Activated T-cell treated with anti-CD3 and anti-CD28 coated beads, Interleukin-2, amount 50 U/mL, for 72 hours (primary cell): ENCODE measurements at regions not wholly inside any gene's neighbourhood (a gene's known extent, or its start where the extent isn't known, plus 50 kb on each side); places are given as distances from the start of the nearest gene placed in this dataset.
A peak's percentile ranks its signal among the peaks of the same experiment; 100 is the strongest.

Experiments
- ATAC-seq, 2 donors: fragments of 150-1000 bp; cut with Tn5 transposase; replicated peaks in 1 of 2; 2 replicates each; pipeline ENCODE4 v1.10.0; 2021; ENCODE audit warnings: moderate library complexity in 2 of 2, mild to moderate bottlenecking in 1 of 2
- DNase-seq, 2 donors: peaks; one replicate each; pipeline ENCODE4 v3.0.0; 2021 to 2022; ENCODE audit warnings: mixed read lengths in 1 of 2
- H3K27ac Mint-ChIP-seq: one replicate; pipeline ENCODE4 v1.8.0; 2022; ENCODE audit warnings: mild to moderate bottlenecking, moderate library complexity, mixed read lengths
- H3K27me3 Mint-ChIP-seq: one replicate; pipeline ENCODE4 v1.8.0; 2022; ENCODE audit warnings: low read depth, mixed read lengths
- H3K36me3 Mint-ChIP-seq, 2 donors: one replicate each; pipeline ENCODE4 v1.8.0; 2022; ENCODE audit warnings: mixed read lengths in 2 of 2, mild to moderate bottlenecking in 1 of 2; ENCODE audit not compliant: insufficient read depth in 2 of 2
- H3K4me1 Mint-ChIP-seq: one replicate; pipeline ENCODE4 v1.8.0; 2022; ENCODE audit warnings: low read depth, mixed read lengths
- H3K4me3 Mint-ChIP-seq, 2 donors: one replicate each; pipeline ENCODE4 v1.8.0; 2022; ENCODE audit warnings: mild to moderate bottlenecking in 2 of 2, mixed read lengths in 2 of 2, moderate library complexity in 2 of 2
- H3K9me3 Mint-ChIP-seq, 2 donors: one replicate each; pipeline ENCODE4 v1.8.0; 2022; ENCODE audit warnings: mixed read lengths in 2 of 2

DNA sequence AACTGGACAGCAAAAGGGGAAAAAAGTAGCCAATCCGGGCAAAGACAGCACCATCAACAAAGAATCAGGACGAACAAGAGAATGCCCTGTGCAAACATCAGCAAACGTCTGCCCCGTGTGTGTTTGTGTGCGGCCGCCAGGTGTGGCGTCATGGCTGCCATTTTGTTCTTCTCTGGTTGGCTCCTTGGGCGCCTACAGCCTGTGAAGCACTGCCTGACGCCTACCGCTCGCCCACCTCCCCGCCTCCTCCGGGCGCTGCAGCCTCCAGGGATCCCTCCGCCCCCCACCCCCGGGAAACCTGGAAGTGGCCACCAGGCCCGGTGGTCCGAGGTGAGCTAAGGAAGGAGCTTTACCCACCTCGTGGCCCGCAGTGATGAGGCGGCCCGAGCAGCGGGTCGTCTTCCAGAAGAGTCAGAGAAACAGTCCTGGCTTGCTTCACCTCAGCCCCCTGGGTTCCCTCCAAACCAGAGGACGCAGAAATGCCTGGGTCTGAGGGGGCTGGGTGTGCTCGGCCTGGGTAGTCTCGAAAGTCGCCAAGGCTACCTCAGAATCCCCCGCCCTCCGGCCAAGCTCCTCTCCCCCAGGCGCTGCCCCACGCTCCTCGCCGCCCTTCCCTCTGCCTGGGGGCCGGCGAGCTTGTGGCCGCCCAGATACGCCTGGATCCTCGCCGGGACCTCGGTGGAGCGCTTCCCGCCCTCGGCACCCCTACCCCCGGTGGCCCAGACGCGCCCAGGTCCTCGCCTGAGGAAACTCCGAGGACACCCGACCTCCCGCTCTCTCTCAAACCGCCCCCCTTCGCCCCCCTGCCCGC is 61.8 kb upstream of the IL6 start:
- no peaks in the 10 kb centered on the region for H3K36me3 Mint-ChIP-seq
- H3K27ac Mint-ChIP-seq, result no peak overlapping the region
- peaks cover 41% of the 10 kb centered on the region for H3K27me3 Mint-ChIP-seq
- DNase-seq (no peak), ATAC-seq (no peak)
- peaks cover 76% of the 10 kb centered on the region for H3K4me1 Mint-ChIP-seq
- H3K9me3 Mint-ChIP-seq, result no peaks in the 10 kb centered on the region
- peak overlapping the region in 1 of 2 donors; percentile 53 for H3K4me3 Mint-ChIP-seq

DNA sequence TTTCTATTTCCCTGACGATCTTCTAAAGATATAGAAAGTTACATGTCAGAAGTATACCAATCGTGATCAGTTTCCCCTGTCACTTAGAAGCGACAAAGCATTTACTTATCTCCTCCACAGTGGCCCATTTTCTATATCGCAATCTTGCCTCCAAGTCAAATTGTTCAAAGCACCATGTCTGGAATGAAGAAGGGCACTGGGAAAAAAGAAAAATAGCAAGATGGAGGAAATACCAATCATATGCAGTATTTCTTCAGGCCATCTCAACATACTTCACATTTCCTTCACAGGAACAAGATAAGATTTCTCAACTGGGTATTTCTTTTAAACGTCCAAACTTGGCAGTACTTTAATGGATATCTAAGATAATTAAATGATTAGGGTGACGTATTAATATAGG is 63.3 kb upstream of the IL6 start:
- H3K4me1 Mint-ChIP-seq, result peaks cover 73% of the 10 kb centered on the region
- no peak for DNase-seq
- no peak for ATAC-seq
- no peaks in the 10 kb centered on the region for H3K9me3 Mint-ChIP-seq
- peaks cover 42% of the 10 kb centered on the region for H3K27me3 Mint-ChIP-seq
- H3K36me3 Mint-ChIP-seq, result no peaks in the 10 kb centered on the region
- peak overlapping the region; percentile 42 for H3K27ac Mint-ChIP-seq
- peak overlapping the region; percentile 69 to 76 for H3K4me3 Mint-ChIP-seq

DNA sequence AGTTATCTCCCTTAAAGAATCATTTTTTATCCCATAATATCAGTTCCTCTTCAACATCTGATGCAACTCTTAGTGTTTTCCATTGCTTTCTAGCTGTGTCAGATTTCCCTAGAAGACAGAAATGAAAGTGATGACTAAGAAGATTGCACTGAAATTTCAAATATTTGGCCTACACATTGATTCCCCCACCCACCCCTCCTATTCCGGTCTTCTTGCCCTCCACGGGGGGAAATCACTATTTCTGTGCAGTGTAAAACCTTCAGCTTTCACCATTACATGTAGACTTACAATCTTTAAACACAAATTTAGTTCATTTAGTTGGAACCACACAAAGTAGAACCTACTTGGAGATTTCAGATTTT is 63.7 kb upstream of the IL6 start:
- DNase-seq, result peak in 1 of 2 donors; percentile 34
- Mint-ChIP-seq H3K27me3 (peaks cover 38% of the 10 kb centered on the region), H3K9me3 (no peaks in the 10 kb centered on the region), H3K36me3 (no peaks in the 10 kb centered on the region), H3K27ac (peak overlapping the region; percentile 42), H3K4me1 (peaks cover 69% of the 10 kb centered on the region), H3K4me3 (peak overlapping the region; percentile 69 to 76)
- ATAC-seq, result peak; percentile 26 to 28

DNA sequence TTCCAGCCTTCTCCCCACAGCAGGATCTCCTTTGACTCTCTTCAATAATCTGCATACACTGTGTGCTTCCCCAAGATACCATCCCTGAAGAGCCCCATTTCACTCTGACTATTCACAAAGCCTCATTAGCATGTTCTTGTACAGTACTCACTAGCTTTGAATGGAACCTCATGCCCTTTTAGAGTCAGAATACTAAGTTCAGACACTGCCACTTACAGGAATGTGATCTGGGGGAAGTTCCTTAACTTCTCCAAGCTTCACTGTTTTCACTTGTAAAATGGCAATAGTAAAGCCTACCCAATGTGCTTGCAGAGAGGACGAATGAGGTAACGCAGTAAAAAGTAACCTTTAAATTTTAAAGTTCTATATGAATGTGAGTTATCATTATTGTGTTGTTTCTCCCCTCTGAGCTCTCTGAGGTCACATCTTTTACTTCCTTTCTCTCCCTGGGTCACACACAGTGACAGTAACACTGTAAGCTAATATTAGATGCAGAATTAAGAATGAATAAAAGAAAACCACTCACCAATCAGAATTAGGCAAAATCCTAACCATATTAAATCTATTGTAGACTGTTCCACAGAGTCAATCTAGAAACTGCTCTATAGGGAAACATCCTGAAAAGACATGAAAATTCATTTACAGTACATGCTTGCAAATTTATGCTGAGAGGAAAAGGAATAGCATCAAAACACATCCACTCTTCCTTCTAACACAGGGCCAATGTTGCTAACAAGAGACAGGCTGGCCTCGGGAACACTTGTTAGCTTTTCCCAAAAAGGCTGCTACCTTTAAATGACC is 64.2 kb upstream of the IL6 start:
- ATAC-seq (peak; percentile 75 to 78), DNase-seq (no peak)
- Mint-ChIP-seq H3K27me3 (peaks cover 32% of the 10 kb centered on the region), H3K9me3 (no peaks in the 10 kb centered on the region), H3K4me1 (peaks cover 63% of the 10 kb centered on the region), H3K36me3 (no peaks in the 10 kb centered on the region), H3K4me3 (peak overlapping the region; percentile 69 to 76), H3K27ac (peak overlapping the region; percentile 42)

DNA sequence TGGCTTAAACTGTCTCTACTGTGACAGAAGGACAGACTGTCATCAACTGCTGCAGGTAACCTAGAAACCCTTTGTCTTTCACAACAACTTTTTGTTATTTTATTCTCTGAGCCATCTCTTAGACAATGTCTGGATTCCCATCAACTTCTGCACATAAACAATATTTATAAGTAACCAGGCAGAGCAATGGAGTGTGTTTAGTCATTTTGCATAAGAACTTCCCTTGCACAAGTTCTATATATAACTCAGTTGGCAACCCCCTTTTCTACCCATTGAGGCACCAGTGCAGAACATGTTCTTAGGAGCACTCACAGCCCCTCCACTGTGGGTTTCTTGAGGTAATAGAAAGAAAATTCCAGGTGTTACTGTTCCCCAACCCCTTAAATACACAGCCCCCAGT is 65.0 kb upstream of the IL6 start:
- peak overlapping the region; percentile 42 for H3K27ac Mint-ChIP-seq
- peak; percentile 63 to 71 for ATAC-seq

DNA sequence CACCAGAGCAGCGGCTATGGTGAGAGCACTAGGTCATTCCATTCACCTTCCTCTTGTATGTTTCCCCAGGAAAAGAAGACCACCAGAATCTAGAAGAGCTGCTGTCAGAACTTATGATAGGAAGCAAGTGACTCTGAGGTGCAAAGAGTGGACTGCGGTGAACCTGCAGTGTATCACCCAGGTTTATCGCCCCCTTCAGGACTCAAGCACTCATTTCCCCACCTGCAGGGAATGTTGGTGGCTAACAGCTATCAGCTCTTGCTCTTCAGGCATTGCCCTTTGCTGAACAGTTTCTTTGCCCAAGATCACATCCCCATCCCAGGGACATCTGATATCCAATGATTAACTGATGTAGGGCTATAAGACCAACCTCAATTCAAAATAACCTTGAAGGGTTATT is 66.3 kb upstream of the IL6 start:
- Mint-ChIP-seq H3K9me3 (no peaks in the 10 kb centered on the region), H3K4me3 (no peak overlapping the region), H3K27ac (no peak overlapping the region), H3K36me3 (no peaks in the 10 kb centered on the region), H3K4me1 (peaks cover 43% of the 10 kb centered on the region), H3K27me3 (peaks cover 31% of the 10 kb centered on the region)
- DNase-seq (no peak), ATAC-seq (no peak)

More for the DNA sequence above, 65.0 kb upstream of the IL6 start:
- no peaks in the 10 kb centered on the region for H3K36me3 Mint-ChIP-seq
- peak overlapping the region; percentile 69 to 76 for H3K4me3 Mint-ChIP-seq
- peaks cover 31% of the 10 kb centered on the region for H3K27me3 Mint-ChIP-seq
- peak; percentile 17 to 28 for DNase-seq
- no peaks in the 10 kb centered on the region for H3K9me3 Mint-ChIP-seq
- H3K4me1 Mint-ChIP-seq, result peaks cover 56% of the 10 kb centered on the region

DNA sequence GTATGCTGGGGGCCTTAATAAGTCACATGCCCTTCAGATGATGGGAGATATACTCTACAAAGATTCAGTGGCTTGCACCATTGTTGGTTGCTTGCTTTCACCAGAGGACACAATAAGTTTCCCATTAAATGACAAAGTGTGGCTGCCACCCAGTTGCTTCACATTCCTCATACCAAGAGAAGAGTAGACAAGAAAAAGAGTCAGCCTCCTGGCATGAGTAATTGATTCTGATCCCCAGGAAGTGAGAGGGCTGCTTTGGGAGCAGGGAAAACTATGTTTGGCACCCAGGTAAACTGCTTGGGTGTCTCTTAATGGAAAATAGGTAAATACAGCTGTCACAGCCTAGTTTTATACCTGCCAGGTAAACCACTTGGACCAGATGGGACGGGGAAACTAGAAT is 66.7 kb upstream of the IL6 start:
- ATAC-seq (no peak), DNase-seq (no peak)
- Mint-ChIP-seq H3K4me1 (peaks cover 40% of the 10 kb centered on the region), H3K4me3 (no peak overlapping the region), H3K27ac (no peak overlapping the region), H3K27me3 (peaks cover 31% of the 10 kb centered on the region), H3K36me3 (no peaks in the 10 kb centered on the region), H3K9me3 (no peaks in the 10 kb centered on the region)

DNA sequence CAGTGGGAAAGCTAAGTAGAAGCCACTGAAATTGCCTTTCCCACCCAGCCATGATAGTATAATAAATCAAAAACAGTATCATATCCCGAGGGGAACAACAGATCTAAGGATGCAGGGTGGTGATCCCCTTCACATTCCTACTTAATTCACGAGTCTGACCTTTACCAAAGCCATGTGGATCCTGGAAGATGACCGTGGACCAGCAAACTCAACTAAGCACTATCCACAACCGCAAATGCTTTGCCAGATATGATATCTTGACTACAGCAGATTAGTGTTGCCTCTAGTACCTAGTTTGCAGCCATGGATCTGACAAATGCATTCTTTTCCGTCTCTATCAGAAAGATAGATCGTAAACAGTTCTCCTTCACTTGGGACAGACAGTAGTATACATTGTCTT is 67.3 kb upstream of the IL6 start:
- no peak overlapping the region for H3K27ac Mint-ChIP-seq

DNA sequence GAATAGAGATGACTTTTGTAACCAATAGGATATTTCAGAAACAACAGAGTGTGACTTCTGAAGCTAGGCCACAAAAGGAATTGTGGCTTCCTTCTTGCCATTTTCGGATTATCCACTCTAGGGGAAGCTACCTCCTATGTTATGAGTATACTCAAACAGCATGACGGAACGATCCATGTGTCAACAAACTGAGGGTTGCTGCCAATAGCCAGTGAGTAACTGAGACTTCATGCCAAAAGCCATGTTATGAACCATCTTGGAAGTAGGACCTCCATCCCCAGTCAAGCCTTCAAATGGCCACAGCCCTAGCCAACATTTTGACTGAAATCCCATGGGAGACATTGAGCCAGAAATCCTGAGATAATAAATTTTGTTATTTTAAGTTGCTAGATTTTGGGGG is 69.0 kb upstream of the IL6 start:
- Mint-ChIP-seq H3K4me3 (no peak overlapping the region), H3K9me3 (no peaks in the 10 kb centered on the region), H3K4me1 (peaks cover 23% of the 10 kb centered on the region), H3K27me3 (peaks cover 47% of the 10 kb centered on the region), H3K27ac (no peak overlapping the region), H3K36me3 (no peaks in the 10 kb centered on the region)
- DNase-seq, result no peak
- ATAC-seq, result no peak

More for the DNA sequence above, 67.3 kb upstream of the IL6 start:
- no peak overlapping the region for H3K4me3 Mint-ChIP-seq
- no peaks in the 10 kb centered on the region for H3K36me3 Mint-ChIP-seq
- H3K4me1 Mint-ChIP-seq, result peaks cover 40% of the 10 kb centered on the region
- DNase-seq (no peak), ATAC-seq (no peak)
- peaks cover 31% of the 10 kb centered on the region for H3K27me3 Mint-ChIP-seq
- no peaks in the 10 kb centered on the region for H3K9me3 Mint-ChIP-seq

DNA sequence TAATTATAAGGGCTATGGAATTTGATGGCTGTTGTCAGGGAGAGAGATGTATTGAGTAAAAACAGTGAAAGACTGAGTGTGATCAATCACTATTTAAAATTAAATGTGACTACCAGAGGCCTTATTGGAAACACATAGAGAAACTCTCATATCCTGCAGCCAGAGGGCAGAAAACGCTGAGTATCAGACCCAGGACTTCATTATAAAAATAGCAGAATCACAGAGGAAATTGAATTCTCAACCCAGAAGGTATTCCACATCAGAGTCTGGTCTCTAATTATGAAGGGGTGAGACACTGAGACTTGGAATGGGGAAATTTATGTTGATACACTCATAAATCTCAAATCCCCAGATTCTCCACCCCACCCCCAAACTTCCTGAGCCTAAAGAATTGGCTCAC is 69.5 kb upstream of the IL6 start:
- Mint-ChIP-seq H3K4me3 (no peak overlapping the region), H3K4me1 (peaks cover 17% of the 10 kb centered on the region), H3K27ac (no peak overlapping the region), H3K36me3 (no peaks in the 10 kb centered on the region), H3K27me3 (peaks cover 51% of the 10 kb centered on the region), H3K9me3 (no peaks in the 10 kb centered on the region)
- DNase-seq, result no peak
- no peak for ATAC-seq

DNA sequence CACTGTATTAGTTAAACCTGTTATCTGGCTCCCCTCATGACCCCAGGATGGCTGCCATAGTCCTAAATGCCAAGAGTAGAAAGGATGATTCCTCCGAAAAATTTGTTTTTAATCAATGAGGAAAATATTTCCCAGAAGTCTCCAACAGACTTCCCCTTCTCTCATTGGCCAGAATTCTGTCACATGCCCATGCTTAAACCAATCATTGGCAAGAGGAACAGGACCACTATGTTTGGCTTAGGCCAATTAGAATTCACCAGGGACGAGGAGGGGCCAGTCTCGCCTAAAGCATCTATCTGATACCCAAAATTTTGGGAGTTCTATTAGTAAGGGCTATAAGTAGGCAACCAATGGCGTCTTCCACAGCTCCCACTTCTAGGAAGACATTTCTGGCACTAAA is 71.2 kb upstream of the IL6 start:
- H3K4me1 Mint-ChIP-seq, result peaks cover 1% of the 10 kb centered on the region
- H3K27me3 Mint-ChIP-seq, result peaks cover 38% of the 10 kb centered on the region
- H3K9me3 Mint-ChIP-seq, result no peaks in the 10 kb centered on the region
- no peak for DNase-seq
- no peak for ATAC-seq
- no peak overlapping the region for H3K4me3 Mint-ChIP-seq
- no peak overlapping the region for H3K27ac Mint-ChIP-seq
- no peaks in the 10 kb centered on the region for H3K36me3 Mint-ChIP-seq

DNA sequence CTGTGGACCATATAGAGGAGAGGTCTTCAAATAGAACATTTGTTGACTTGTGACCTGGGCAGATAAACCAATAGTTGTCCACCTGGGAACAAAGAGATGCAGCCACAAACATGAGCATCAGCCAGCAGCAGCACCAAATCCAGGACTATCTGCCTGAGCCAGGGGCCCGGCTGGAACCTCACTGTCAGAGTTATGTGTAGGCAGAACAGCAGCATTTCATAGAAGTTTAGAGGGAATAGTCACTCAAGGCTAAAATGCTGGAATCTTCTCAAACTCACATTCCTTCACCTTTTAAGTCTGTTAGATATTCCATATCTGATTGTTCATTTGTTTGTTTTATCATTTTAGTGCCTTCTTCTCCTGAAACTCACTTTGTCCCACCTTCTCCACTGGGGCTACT is 72.2 kb upstream of the IL6 start:
- Mint-ChIP-seq H3K9me3 (peaks cover 0 to 4% of the 10 kb centered on the region in 2 donors), H3K27ac (no peak overlapping the region), H3K4me1 (no peaks in the 10 kb centered on the region), H3K27me3 (peaks cover 39% of the 10 kb centered on the region), H3K4me3 (no peak overlapping the region), H3K36me3 (peaks cover 0 to 3% of the 10 kb centered on the region in 2 donors)
- DNase-seq (no peak), ATAC-seq (no peak)

DNA sequence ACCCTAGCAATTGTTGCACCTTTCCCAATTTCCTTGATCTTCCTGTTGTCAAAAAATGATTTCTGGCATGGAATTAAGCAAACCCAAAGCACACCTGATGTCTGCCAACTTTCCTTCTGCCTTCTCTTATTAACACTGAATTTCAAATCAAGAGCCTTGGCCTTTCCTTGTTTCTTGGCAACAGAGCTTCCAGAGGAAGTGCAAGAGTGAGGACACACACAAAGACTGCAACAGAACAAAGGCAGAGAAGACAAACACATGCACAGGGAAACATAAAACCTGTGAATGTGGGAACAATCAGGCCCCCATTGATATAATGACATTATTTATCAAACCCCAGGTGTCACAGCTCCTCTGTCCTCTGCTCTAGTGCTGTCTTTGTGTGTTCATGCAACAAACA is 73.0 kb upstream of the IL6 start:
- Mint-ChIP-seq H3K27me3 (peaks cover 38% of the 10 kb centered on the region), H3K4me1 (no peaks in the 10 kb centered on the region), H3K36me3 (peaks cover 0 to 4% of the 10 kb centered on the region in 2 donors), H3K9me3 (peaks cover 0 to 5% of the 10 kb centered on the region in 2 donors), H3K4me3 (no peak overlapping the region), H3K27ac (no peak overlapping the region)
- ATAC-seq (no peak), DNase-seq (no peak)
